ENCODE measurements at regions not wholly inside any gene's neighbourhood (a gene's known extent, or its start where the extent isn't known, plus 50 kb on each side); places are given as distances from the start of the nearest gene placed in this dataset.

DNA sequence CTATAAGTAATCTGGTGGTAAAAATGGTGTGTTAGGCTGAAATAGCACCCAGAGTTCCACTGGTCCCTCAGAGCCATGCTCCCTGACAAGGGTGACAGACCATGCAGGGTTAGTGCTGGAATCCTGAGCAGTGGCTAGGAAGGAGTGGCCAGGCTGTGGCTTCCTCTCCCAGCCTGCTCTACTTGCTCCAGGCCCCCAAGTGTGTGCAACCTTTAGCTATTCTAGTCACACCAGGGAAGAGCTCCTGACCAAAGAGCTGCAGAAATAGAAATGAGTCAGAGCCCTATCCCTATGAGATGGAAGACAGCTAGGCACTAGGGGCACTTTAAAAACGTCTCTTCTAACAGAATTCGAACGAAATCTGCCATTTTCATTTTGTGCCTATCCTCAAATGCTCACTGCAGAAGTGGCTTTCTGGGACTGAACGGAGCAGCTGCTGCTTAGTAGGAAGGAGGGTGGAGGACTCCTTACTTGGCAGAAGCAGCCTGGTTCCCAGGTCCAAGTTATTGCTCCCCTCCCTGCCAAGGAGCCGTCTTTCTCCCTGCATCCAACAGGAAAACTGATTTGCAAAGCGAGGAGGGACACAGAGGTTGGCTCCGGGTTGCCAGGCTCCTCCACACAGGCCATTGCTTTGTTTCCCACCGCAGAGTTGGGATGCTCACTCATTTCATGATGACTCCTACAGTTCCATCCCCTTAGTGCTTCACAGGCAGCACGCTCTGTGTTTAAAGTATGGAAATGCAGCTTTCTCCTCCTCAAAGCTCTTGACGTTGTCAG is 754.5 kb downstream of the C6orf118 start:
- no peak for DNase-seq (ENCODE audit: extremely low read depth in 1 of 11, low read depth in 9 of 11, low spot score in 4 of 11)

DNA sequence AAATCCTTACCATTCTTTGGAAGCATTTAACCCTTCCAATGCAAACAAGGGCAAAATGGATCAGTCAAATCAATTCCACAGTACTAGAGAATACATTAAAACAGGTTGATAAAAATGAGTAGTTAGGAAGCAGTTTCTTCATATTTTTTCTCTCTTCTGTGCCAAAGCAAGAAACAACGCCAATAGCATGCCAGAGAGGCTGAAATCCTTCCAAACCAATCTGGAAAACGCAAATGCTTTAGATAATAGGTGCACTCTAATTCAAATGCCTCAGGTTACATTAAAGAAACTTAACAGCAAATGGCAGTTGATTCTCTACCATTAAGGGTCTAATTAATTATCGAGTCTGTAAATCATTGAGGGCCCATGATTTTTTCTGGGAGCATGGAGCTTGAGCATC is 755.2 kb downstream of the C6orf118 start:
- DNase-seq (ENCODE audit: extremely low read depth in 1 of 11, low read depth in 9 of 11, low spot score in 4 of 11), result no peak

DNA sequence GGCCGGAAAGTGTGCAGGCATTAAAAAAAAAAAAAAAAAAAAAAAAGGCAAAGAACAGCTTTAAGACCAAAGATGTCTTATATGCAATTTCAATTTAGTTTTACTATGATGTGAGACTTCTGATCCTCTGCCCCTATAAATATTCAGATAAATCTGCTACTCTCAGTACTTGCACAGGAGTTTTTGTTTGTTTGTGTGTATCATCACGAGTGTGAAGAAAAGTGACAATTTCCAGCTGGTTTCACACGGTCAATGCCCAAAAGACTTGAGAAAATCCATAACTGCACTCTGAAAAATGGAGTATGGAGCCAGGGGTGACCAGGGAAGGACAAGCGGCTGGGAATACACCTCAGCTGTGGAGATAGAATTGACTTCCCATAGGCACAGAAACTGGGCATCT is 757.7 kb downstream of the C6orf118 start:
- DNase-seq (ENCODE audit: extremely low read depth in 1 of 11, low read depth in 9 of 11, low spot score in 4 of 11), result no peak

DNA sequence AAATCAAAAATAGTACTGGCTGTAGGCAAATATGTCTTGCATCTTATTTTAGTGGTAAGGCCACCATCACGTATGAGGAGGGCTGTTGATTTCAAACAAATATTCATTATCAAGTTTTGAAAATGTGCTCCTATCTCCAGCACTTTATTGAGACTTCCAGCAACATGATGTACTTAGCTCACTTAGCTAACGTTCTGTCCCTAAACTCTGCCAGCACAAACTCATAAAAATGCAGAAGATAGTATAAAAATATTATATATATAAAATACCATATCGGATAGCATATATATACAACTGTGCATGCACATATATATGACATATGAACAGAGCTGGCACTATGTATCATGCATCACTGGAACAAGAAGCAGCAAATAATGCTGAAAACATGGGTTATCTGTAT is 762.3 kb downstream of the C6orf118 start:
- no peak for DNase-seq (ENCODE audit: extremely low read depth in 1 of 11, low read depth in 9 of 11, low spot score in 4 of 11)

DNA sequence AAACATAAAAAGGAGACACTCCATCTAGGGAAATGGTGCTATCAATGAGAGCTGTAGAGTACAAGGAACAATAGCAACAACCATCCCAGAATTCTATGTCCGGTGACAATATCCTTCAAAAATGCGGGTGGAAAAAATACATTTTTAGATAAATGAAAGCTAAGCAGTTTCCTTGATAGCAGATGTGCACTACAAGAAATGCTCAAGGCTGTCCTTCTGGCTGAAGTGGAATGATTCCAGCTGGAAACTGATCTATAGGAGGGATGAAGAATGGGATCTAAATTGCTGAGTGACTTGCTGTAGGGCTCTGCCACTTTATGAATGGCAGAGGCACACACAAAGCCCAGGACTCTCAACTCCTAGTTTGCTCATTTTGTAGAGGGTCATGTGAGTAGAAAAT is 763.1 kb downstream of the C6orf118 start:
- DNase-seq (ENCODE audit: extremely low read depth in 1 of 11, low read depth in 9 of 11, low spot score in 4 of 11), result no peak

DNA sequence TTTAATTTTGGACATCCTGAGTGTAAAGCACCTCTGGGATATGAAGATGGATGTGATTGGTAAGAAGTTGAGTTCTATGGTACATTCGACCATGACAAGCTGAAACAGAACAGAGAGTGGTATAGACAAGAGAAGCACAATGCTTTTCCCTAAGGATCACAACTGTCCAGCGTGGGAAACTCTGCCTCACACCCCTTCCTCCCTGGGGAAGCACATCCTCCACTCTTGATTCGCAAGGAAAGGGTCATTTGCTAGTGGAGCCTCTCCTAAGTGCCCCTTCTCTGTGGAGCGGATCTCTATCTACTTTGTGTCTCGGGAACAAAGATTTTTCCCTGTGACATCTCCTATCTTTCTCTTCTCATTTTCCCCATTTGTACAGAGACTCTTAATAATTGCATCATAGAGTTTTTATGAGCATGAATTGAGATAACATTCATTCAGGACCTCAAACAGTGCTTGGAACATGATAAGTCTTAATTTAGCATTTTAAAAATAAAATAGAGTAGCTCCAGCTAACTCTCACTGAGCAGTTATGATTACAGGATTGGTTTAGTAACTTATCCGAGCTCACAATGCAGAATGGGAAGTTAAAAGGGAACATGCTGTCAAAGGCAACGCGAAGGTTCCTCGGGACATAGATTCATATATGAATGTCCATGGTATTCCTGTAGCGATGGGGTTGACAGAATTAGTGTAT is 775.2 kb downstream of the C6orf118 start:
- DNase-seq (ENCODE audit: extremely low read depth in 1 of 11, low read depth in 9 of 11, low spot score in 4 of 11), result no peak

DNA sequence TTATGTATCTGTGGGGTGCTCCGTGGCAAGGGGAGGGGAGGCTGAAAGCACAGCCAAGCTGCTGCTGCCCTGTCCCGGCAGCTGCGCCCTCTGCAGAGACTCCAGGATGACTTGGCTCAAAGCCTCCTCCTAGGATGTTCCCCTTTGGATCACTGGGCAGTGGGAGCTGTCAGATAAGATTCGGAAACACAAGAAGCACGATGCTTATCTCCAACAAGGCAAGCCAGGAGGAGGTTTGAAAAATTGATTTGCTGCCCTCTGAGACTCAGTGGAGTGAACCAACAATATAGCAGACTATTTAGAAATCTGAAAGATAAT is 776.4 kb downstream of the C6orf118 start:
- DNase-seq (ENCODE audit: extremely low read depth in 1 of 11, low read depth in 9 of 11, low spot score in 4 of 11), result no peak

DNA sequence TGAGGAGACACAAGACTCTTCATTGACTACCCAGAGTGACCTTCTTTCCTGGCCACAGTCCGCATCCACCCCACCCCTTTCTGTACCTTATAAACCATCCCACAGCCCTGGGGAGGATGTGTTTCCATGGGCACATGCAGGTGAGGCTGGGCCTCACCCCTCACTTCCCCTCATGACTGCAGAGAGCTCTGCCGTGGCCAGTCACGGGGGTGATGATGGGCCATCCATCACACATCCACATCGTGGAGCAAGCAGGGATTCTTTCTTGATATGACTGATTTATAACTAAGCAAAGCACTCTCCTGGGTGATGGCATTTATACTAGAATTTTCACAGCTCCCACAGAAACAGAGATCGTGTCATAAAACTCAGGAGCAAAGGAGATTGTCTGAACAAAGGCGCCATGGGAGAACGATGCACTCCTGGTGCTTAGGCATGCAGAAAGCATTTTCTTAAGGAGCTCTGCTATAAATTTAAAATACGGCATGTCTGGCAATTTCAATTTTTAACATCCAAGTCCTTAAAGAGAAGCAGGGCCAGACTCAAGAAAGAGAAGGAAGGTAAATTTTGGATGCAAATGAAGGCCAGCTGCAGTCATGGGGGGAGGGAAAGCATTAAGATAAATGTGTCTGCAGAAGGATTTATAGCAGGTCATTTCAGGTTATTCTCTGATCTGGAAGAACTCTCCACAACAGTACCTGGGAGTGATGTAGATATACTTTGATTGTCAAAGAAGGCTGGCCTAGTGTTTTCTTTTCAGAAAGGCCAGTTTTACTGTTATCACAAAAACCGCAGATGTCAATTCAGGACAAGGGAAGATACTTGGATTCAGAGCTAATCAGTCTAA is 777.0 kb downstream of the C6orf118 start:
- DNase-seq (ENCODE audit: extremely low read depth in 1 of 11, low read depth in 9 of 11, low spot score in 4 of 11), result peak in 4 of 11 donors; percentile 17 to 39 (median 24)

DNA sequence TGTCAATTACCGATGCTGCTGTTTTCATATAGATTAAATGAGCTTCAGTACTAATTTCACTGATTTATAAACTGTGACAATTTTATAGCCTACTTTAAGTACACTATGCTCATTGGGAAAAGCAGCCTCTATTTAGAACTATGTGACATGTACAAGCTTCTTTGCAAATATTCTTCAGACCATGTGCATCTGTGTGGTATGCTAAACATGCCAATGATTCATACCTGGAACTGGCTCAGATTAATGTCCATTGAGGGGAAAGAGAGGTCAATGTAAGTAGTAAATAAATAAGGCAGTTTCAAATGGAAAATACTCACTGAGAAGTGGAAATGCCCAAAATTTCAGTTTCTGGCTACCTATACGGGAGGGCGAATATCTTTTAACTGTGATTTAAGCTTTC is 777.7 kb downstream of the C6orf118 start:
- DNase-seq (ENCODE audit: extremely low read depth in 1 of 11, low read depth in 9 of 11, low spot score in 4 of 11), result no peak

DNA sequence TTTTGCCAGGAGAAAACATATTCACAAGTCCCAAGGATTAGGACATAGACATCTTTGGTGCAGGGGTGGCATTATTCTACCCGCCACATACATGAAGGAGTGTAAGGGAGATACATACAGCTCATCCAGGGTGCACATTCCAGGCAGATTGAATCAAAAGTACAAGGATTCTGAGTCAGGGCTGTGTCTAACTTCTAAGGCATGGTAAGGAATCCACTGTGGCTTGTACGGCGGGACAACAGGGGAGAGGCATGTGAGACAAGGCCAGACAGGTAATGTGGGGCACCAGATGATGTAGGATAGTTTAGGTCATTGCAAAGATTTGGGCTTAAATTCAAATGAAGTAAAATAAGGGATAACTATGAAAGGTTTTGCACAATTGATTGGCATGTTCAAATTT is 780.9 kb downstream of the C6orf118 start:
- DNase-seq (ENCODE audit: extremely low read depth in 1 of 11, low read depth in 9 of 11, low spot score in 4 of 11), result no peak

DNA sequence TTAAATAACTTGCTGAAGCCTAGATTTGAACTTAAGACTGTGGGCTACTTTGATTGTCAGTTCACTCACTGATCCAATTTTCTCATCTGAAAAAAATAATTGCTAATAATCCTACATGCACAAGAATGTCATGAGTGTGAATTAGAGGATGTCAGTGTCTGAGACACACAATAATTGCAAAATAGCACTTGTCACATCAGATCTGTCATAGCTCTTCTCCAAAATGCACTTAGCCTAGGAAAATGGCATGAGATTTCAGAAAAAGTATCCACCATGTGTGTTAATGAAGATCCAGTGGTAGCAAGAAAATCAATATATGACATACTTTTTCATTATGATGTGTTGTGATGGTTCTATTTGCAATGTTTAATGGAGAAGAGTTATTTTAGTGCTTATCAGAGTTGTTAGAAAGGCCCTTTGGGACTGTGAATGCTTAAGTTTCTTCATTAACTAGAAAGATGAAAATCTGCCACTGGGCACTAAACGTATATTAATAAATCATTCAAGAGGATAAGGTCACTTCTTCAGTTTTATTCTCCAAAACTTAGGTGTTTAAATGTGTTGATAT is 786.2 kb downstream of the C6orf118 start:
- no peak for DNase-seq (ENCODE audit: extremely low read depth in 1 of 11, low read depth in 9 of 11, low spot score in 4 of 11)

DNA sequence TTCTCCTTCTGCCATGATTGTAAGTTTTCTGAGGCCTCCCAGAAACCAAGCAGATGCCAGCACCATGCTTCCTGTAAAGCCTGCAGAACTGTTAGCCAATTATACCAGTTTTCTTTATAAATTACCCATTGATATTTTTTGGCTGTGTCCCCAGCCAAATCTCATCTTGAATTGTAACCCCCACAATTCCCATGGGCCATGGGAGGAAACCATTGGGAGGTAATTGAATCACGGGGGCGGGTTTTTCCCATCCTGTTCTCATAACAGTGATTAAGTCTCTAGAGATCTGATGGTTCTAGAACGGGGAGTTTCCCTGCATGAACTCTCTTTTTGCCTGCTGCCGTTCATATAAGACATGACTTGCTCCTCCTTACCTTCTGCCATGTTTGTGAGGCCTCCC is 788.5 kb downstream of the C6orf118 start:
- DNase-seq (ENCODE audit: extremely low read depth in 1 of 11, low read depth in 9 of 11, low spot score in 4 of 11), result no peak

DNA sequence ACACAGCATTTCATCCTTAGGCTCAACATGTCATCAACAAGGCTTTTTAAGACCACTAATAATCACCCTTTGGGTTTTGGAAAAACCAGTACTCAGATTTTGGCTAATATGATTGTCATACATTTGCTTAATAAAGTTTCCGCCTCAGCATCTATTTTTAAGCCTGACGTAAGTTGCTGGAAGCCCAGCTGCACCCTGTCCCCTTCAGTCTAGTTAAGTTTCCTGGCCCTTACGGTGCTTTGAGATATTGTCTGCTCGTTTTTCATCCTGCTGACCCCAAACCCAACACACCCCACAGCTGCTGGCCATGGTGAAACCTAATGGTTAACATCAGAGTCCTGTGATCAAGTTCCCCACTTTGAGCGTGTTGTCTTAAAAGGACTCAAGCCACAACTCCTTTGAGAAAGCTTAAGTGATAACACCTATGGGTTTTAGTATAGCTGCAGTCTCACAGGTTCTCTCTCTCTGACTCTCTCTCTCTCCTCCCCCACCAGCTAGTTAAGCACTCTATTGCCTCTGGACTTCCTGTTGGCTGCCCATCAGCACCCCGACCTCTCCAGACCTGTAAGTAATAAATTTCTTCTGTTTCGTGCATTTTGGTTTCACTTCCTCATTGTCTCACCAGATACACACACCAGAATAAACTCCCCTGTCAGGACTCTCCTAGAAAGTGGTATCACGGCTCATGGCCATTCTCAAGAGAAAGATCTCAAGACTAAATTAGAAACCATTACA is 802.0 kb downstream of the C6orf118 start:
- peak in 8 of 11 donors; percentile 29 to 47 (median 38) for DNase-seq (ENCODE audit: extremely low read depth in 1 of 11, low read depth in 9 of 11, low spot score in 4 of 11)

DNA sequence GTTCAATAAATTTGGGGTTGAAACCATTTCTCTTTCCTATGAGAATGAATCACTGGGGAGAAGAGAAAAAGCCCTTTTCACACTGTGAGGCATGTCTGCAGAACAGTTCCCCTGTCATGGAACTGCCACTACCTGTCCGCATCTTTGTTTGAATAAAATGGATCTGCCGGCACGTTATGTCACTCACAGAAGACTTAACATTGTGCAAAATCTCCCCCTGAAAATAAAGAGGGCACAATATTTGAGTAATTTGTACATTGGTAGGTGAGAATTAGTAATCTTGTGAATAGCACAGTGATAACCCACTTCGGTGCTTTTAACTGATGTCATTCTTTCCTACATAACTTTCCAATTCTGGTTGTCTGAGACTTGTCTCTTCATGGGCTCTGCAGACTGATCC is 804.0 kb downstream of the C6orf118 start:
- DNase-seq (ENCODE audit: extremely low read depth in 1 of 11, low read depth in 9 of 11, low spot score in 4 of 11), result no peak

DNA sequence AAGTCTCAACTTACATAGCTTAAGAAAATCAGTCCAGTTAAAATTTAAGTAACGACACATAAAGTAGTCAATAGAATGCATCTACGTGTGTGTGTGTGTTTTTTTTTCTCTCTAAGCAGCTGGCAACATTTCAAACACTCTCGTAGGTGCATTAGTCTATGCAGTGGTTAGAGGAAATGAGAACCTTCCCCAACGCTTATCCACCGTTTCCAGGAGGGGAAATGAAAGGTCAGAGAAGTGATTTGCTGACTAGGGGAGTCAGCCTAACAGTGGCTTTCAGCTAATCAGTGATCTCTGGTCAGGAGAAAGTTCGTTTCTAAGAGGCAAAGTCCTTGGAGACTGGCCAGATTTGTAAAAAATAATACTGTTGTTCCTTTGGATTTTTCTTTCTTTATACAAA is 806.6 kb downstream of the C6orf118 start:
- peak in 6 of 11 donors; percentile 8 to 51 (median 19) for DNase-seq (ENCODE audit: extremely low read depth in 1 of 11, low read depth in 9 of 11, low spot score in 4 of 11)

DNA sequence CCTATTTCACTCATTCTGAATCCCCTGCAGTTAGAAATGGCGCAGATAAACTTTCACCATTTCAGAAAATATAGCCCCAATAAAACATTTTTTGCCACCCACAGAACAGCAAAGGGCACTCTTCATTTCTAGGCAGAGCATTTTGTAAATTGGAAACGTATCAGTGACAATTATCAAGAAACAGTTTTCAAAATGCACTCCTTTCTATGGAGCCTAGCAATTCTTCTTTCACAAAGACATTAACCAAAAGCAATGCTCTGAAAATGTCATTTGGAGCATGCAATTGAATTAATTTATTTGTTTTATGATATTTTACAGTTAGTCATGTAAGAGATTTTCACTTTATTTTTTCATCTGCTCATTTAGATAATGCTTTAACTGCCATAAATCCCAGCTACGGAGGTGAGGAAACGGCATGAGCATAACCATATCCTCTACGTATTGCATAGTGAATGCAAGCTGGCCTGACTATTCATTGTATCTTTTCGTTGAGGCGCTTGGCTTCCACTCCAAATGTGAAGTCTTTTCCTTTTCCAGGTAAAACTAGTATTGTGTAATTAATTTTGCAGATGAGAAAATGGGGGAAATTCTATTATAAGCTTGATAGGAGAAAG is 813.4 kb downstream of the C6orf118 start:
- no peak for DNase-seq (ENCODE audit: extremely low read depth in 1 of 11, low read depth in 9 of 11, low spot score in 4 of 11)

DNA sequence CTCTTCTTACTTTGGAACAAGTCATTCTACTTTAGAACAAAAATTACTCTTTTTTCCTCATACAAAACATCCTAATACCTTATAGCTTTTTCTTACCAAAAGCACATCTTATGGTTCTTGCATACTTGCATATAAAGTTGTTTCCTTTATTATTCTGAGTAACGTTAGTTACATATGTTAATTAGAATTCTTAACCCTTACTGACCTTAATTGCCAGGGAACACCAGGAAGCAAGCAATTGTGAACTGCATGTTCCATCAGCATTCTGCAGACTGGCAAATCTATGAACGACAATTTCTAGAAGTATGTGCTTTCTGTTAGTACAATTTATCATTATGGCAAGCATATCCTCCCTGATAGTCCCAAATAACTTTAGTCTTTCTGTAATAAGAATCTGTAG is 831.0 kb downstream of the C6orf118 start:
- DNase-seq (ENCODE audit: extremely low read depth in 1 of 11, low read depth in 9 of 11, low spot score in 4 of 11), result no peak

DNA sequence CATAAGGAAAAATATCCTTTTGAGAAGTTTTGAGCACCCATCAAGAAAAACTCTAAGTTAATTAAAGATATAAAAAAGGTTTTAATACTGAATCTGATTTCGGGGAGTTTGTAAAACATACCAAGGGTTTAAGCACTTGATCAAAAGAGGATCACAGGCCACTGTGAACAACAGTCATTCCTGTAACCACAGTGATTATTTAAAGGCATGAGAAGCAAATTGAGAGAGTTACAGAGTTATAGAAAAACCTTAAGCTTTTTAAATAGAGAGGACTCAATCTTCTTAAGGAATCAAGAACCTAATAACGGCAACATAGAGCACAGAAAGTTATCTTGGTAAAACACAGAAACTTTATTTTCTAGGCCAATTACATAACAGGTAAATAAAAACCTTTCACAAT is 831.6 kb downstream of the C6orf118 start:
- no peak for DNase-seq (ENCODE audit: extremely low read depth in 1 of 11, low read depth in 9 of 11, low spot score in 4 of 11)

DNA sequence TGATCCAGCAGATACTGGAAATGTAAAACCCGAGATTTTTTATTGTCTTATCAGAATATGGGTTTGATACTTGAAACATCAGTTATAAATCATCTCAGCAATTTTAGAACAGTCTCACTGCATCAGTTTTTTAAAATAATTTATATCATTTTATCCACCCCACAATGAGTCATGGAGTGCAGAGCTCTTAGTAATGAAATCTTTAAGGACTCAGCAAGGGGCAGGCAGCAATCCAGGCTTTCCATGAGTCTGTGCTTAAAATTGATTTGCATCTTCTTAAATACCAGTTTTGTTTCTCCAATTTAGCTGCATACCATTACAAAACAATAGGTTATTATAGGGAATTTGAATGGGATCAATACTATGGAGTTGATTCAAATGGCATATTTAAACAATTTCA is 832.3 kb downstream of the C6orf118 start:
- DNase-seq (ENCODE audit: extremely low read depth in 1 of 11, low read depth in 9 of 11, low spot score in 4 of 11), result no peak

Measured in renal cortex interstitium (tissue), 11 donors.